GM18873 (cell line): ENCODE measurements at regions not wholly inside any gene's neighbourhood (a gene's known extent, or its start where the extent isn't known, plus 50 kb on each side); places are given as distances from the start of the nearest gene placed in this dataset.
"Not testable (repeated sequence)": the region's sequence is repeated elsewhere in the genome, so short reads cannot be mapped to it uniquely, and the experiment has no call there.

Source experiments
- ATAC-seq: cut with Tn5 transposase; IDR thresholded peaks from one replicate; pipeline ENCODE4 v1.9.1; 2021; ENCODE audit warnings: mild to moderate bottlenecking, moderate library complexity, moderate number of reproducible peaks; ENCODE audit not compliant: unreplicated experiment, low FRiP score

DNA sequence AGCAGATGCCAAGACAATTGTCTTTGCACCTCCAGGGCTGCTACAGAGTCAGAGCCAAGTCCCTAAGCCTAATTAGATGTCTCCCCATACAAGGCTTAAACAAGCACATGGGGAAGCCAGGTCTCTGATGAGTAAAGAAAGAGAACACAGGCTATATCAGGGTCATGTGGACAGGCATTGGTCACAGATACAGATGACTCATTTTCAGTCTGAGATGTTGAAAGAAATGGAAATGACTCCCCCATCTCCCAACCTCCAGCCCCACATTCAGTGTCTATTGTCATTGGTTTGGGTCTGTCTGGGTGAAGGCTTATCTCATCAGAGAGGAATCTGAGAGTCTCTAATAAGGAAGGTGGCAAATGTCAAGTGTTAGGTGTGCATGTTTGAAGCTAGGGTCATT, 290.1 kb upstream of the KIAA1217 start:
- ATAC-seq, result no peak

DNA sequence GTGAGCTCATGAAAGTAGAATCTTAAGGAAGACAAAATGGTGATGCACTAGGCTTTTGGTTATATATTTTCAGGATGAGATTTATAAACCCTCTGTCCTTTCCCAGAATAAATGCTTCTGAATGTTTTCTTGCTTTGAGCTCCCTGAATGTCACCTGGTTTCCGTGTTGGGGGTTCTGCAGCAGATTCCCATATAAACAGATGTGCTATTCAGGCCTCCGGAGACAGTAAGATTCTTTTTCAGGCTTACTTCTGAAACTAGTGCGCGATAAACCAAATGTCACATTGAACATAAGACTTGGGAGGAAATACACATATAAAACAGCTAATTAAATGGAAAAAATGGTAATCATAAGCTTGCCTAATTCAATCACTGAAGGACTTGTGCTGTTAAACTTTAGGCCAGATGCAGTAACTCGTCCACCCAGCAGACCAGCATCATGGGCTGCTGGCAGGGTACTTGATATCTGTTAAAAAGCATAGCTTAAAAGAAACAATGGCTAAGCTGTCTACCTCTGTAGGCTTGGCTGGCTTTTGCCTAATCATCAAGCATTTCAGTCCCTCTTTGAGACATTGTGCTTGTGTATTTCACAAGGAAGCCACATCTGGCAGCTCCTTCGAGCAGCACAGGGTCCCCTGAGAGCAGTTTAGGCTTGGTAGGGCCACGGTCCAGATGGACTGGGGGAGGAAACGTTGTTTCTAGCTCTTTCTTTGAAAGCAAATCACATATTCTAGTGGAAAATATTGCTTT, 281.2 kb upstream of the KIAA1217 start:
- ATAC-seq, result no peak

- not testable (repeated sequence) for ATAC-seq
These were observed 274.9 kb upstream of the KIAA1217 start for GRCh38 chr10:23934023-23934422.

- ATAC-seq, result no peak
These were observed 263.1 kb upstream of the KIAA1217 start for GRCh38 chr10:23945845-23946244.

DNA sequence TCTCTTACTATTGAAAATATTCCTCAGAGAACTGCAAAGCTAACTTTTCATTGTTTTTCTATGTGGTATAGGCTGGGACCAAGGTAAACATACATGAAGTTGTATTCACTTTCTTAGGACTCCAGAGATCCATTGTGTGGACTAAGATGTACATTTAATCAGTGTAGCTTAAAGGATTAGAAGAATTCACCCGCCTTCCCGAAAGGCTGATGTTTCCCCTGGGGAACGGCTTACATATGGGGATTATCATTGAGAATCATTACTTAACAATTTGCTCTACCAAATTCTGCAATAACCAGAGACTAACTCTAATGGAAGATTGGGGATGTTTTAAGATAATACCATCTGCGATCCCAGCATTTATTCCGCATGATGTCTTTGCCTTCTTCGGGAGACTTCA, 257.1 kb upstream of the KIAA1217 start:
- ATAC-seq, result no peak

DNA sequence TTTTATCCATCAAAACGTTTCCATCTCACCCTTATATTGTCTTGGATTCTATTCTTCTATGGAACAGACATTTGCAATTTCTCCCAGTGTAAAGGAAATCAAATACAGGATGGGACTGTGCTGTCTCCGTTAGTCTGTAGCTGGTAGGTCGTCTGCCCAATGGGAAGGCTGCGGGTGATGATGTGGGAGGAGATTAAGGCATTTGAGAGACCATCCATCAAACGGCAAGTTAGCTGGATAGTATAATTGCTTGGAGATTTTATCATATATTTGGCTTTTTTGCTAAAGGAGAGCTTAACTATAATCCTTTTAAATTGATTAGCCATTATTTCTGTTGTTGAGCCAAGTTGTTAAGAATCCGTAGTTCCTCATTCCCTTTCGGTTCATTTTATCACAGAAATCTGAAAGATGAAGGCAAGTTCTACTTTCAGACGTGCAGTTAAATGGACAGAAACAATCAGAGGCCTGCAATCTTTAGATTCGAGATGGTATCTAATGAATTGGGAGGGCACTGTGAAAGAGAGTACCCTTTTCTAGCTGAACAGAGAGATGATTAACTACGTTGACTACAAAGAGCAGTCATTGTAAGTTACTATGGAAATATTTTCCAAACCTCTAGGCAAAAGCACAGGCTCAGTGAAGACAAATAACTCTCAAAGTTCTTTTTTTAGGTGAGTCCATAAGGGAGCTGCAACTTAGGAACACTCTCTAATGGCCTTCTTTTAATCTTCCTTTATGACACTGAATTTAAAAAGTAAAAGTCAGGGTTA, 253.3 kb upstream of the KIAA1217 start:
- no peak for ATAC-seq

DNA sequence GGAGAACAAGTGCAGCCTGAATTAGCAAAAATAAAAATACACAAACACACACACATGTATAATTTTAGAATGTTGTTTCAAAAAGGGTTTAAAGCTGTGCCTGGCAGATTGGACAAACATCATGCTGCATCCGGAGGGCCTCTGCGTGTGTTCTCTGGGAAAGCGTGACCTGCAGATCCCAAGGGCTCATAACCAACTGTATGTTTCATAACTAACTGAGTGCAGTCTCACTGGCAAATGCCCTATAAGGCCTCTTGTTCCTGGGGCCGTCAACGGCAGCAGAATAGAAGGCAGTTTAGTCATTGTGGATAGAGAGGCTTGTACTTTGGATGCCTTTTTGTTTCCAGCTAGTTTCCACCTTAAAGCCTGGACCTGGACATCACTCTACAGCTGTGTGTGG, 243.8 kb upstream of the KIAA1217 start:
- ATAC-seq, result no peak

DNA sequence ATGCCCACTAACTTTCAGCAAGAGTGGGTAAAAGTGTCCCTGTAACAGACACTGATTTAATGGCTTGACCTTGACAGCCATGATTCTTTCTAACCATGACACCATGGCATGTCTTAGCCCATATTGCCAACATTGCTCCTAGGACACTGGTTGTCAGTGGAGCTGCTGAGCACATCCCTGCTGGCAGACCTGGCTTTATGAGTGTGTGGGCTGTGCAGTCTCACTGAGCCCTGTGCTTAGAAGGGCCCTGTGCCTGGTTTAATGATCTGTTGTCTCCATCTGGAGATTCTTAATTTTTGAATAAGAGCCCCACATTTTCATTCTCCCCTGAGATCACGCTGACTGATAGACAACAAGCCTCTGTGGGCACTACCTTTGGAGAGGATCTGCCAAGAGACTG, 243.1 kb upstream of the KIAA1217 start:
- ATAC-seq, result no peak

- no peak for ATAC-seq
These were observed 242.4 kb upstream of the KIAA1217 start for GRCh38 chr10:23966504-23967051.

GRCh38 chr10:23968301-23968700, 240.6 kb upstream of the KIAA1217 start:
- ATAC-seq, result no peak

DNA sequence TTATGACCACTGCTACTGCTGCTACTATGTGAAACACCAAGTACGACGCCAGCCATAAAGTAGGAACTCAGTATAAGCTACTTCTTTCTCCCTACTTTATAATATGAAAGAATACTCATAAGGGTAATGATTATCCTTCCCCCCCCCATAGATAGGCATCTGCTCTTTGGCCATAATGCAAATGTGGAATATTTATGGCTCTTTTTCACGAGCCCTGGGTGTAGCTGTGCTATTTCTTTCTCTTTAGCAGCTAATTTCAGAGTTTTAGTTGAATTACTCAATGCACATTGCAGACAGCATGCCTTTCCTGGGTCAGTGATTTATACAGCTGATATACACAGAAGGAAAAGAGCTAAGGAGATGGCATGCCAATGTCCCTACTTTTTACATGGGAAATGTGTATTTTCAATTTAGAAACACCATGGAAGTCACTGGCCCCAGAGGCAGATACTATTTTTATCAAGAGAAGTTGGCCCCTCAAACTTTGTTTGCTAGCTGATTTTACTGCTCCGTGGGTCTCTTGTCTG, 234.1 kb upstream of the KIAA1217 start:
- no peak for ATAC-seq

- no peak for ATAC-seq
These were observed 233.5 kb upstream of the KIAA1217 start for GRCh38 chr10:23975431-23975830.

DNA sequence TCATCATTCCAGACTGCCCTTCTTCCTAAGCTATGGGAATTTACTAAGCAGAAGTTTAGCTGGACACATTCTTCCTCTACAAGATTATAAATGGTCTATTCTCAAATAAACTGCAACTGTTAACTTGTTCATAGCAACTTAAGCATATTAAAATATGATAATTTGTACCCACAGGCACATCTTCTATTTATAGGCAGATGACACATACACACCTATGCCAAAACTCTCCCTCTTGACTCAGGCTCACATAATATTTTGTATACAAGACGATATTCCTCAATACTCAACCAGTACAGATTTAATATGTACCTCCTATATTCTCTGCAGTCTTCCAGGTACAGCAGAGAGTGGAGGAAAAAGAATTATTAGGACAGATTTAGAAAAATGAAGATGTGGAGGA, 232.7 kb upstream of the KIAA1217 start:
- no peak for ATAC-seq

GRCh38 chr10:23978317-23978716, 230.6 kb upstream of the KIAA1217 start:
- ATAC-seq, result no peak

DNA sequence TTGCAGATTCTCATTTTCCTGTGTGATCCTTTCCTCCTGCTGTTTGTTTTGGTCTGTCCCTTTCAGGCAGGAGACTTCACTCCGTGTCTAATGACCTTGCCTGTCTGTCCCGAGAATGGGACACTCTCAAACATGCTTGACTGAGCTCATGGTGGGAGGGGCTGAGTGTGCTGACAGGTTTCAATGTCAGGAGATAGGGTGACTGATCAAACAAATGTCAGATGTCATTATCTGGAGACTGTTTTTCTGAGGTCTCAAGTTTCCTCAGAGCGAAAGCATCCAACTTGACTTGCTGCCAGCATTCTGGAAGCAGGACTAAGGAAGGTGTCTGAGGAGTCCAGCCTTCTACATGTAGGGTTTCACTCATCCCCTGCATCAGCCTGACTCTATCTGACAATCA, 228.8 kb upstream of the KIAA1217 start:
- no peak for ATAC-seq

- no peak for ATAC-seq
These were observed 227.2 kb upstream of the KIAA1217 start for GRCh38 chr10:23981520-23982309.

DNA sequence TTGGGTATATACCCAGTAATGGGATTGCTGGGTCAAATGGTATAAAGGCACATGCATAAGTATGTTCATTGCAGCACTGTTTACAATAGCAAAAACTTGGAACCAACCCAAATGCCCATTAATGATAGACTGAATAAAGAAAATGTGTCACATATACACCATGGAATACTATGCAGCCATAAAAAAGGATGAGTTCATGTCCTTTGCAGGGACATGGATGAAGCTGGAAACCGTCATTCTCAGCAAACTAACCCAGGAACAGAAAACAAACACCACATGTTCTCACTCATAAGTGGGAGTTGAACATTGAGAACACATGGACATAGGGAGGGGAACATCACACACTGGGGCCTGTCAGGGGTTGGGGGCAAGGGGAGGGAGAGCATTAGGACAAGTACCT, 224.5 kb upstream of the KIAA1217 start:
- not testable (repeated sequence) for ATAC-seq

DNA sequence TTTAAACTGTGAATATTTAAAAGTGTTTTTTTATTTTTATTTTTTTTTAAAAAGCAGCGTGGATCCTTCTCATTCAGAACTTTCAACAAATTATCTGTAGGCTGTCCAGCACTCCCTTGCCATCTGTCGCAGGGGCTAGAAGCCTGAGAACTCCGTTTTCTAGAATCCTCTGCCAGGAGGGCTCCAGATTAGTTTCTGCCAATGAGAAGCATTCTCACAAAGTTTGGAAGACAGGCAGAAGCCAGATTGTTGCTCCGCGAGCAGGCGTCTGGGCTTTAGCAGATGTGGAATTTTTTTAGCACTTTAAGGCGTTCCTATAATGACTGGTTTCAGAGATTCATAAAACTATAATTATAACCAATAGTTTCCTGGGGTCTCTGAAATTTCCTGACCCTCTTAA, 220.9 kb upstream of the KIAA1217 start:
- ATAC-seq, result no peak

GRCh38 chr10:23994459-23995046, 214.4 kb upstream of the KIAA1217 start:
- no peak for ATAC-seq

GRCh38 chr10:23999445-23999844, 209.5 kb upstream of the KIAA1217 start:
- no peak for ATAC-seq
